ENCODE measurements at regions not wholly inside any gene's neighbourhood (a gene's known extent, or its start where the extent isn't known, plus 50 kb on each side); places are given as distances from the start of the nearest gene placed in this dataset.
"Not testable (repeated sequence)": the region's sequence is repeated elsewhere in the genome, so short reads cannot be mapped to it uniquely, and the experiment has no call there.

DNA sequence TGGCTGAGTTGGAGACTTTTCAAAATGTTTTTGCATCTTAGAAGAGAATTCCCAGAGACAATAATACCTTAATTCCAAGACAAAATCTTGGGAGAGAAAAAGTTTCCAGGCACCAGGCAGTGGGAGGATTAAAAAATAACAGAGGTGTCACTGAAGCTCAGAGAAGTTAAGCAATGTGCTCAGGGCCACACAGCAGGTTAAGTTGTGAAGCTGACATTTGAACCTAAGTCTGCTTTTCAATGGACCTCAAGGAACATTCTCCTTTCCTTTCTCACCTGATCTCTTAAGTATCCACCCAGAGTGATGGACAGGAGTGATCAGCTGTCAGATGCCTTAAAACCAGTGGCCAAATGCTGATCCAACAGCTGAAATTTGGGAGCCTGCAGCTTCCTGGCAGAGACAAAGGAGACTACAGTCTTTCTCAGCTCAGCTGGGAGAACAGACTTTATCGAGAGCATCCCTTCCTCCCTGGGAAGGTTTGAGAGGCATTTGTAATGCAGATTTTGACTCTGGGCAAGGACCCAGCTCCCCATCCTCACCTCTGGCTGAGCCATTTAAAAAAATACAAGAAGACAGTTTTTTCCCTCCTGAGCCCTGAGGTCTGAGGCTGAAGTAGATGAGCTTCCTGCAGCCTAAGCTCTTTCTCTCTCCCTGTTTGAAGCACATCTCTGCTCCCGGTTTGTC, 174.9 kb upstream of the RPH3A start:
- no peak for ATAC-seq

DNA sequence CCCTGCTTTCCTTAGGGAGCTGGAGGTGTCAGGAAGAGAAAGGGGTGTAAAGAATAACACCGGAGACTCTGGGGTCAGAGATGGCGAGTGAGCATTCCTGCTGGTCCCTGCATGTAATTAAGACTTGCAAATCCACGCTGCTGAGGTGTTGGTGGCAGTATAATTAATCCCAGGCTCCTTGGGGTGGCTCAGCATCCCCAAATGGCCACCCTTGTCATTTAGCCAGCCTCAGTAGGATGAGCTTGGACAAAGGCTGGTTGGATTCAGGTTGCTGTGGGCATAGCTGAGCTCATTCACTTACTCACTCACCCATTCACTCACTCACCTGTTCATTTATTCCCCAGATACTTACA, 174.4 kb upstream of the RPH3A start:
- ATAC-seq: no peak

DNA sequence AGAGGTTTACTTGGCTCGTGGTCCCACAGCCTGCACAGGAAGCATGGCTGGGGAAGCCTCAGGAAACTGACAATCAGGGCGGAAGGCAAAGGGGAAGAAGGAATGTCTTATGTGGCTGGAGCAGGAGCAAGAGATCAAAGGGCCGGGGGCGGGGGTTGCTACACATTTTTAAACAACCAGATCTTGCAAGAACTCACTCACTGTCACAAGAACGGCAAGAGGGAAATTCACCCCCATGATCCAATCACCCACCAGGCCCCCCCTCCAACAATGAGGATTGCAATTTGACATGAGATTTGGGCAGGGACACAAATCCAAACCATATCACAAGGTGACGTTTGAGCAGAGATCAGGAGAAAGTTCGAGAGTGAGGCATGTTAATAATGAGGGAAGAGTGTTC, 163.7 kb upstream of the RPH3A start:
- no peak for ATAC-seq

DNA sequence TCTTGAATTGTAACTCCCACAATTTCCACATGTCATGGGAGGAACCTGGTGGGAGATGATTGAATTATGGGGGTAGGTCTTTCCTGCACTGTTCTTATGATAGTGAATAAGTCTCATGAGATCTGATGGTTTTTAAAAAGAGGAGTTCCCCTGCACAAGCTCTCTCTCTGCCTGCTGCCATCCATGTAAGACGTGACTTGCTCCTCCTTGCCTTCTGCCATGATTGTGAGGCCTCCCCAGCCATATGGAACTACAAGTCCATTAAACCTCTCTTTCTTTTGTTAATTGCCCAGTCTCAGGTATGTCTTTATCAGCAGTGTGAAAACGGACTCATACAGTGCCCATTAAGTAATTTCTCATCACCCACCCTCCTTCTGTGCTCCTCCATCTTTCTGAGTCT, 159.6 kb upstream of the RPH3A start:
- ATAC-seq: not testable (repeated sequence)

DNA sequence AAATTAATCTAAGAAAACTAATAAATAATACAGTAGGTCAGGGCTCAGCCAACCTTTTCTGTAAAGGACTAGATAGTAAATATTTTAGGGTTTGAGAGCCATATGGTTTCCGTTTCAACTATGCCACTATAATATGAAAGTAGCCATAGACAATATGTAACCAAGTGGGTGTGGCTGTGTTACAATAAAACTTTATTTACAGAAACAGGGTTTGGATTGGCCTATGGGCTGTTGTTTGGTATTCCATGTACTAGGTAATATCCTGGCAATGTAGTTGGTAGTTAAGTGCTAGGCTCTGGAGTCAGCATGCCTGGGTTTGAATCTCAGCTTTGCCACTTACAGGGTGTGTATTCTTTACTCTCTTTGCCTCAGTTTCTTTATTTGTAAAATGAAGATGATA, 156.5 kb upstream of the RPH3A start:
- no peak for ATAC-seq

DNA sequence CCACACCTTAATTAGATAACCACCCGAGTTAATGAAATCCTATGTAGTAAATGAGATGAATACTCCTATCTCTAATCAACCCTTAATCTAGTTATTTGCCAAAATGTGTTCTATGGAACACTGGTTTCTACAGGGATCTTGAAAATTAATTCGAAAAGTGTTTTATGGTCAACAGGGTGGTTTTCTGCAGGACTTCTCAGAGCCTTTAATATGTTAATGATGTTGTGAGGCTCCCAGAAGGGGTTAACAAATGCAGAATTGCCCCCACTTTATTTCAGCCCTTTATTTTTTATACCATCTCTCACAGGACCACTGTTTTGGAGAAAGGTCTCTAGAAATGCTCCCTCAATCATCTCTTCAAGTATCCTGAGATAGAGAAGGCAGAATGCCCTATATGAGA, 153.1 kb upstream of the RPH3A start:
- ATAC-seq: no peak

DNA sequence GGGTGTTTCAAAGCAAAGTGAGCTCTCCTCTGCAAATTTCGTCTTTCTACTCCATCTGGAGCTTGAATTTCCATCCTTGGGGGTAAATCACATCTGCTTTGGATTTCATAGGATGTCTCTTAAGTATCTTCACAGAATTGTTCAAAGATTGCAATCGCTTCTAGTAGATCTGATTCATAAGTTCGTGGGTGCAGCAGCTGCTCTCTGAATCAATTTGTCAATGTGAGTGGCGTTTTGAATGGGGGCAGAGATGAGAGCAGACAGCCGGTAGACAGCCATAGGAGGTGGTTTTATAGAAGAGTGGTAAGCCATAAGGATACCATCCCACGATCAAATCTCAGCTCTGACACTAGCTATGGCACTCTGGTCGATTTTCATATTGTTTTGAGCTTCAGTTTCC, 146.0 kb upstream of the RPH3A start:
- ATAC-seq: no peak

DNA sequence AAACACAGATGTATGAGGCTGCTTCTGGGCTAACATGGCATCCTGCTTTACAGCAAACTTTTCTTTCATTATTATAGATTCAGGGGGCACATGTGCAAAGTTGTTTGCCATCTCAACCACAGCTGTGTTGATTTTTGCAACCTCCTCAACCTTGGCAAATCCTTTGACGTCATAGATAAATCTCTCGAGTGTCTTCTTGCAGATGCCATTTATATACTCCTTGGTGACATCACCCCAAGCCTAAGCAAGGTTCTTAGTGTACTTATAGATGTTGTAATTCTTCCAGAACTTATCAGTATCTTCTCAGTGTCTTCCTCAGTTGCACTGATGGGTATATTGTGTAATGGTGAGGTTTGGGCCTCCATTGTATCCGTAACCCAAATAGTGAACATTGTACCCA, 135.4 kb upstream of the RPH3A start:
- no peak for ATAC-seq

DNA sequence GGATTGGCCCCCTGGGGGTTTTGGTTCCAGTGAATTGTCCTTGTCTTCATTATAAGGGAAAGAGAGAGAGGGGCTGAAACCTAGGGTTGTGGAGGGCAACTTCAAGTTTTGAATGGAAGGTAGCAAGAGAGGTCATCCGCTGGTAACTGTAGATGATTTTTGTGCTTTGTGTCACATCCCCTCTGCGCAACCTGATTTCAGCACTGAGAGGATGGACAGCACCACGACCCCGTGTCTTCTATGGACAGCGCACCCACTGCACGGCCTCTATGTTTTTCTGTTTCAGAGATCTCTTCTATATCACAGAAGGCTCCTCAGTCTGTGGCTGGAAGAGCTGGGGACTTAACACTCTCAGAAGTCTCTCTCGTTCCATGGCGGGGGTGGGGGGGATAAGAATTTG, 127.0 kb upstream of the RPH3A start:
- no peak for ATAC-seq

DNA sequence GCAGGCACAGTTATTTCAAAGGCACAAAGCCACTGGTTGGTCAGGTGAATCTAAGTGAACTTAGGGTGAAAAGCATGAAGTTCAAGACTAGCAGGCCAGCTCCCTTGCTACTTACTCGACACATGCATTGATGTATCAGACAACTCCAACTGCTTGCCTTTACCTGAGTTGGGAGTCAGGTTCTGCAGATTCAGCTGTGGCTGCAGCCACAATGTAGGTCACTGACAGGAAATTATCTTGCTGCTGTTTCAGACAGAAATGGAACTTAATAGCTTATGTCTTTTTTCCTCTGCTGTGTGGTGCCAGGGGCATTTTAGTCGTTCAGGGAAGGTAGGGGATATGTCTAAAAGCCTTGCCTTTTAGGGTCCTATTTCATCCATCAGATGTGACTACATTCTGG, 125.6 kb upstream of the RPH3A start:
- ATAC-seq: peak in 1 of 2 donors; percentile 24

DNA sequence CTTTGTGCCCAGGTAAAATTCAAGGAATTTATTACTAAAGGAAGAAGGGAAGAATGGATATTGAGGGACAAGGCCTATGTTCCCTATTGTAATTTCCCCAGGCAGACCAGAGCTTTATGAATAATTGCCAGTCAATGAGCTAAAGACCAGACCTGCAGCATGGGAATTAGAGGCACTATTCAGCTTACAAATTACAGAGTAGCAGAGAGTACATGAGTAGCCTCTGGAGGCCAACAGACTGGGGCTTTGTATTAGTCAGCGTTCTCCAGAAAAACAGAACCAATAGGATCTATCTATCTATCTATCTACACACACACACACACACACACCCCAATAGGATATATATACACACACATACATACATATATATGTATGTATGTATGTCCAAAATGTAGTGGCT, 120.0 kb upstream of the RPH3A start:
- no peak for ATAC-seq

DNA sequence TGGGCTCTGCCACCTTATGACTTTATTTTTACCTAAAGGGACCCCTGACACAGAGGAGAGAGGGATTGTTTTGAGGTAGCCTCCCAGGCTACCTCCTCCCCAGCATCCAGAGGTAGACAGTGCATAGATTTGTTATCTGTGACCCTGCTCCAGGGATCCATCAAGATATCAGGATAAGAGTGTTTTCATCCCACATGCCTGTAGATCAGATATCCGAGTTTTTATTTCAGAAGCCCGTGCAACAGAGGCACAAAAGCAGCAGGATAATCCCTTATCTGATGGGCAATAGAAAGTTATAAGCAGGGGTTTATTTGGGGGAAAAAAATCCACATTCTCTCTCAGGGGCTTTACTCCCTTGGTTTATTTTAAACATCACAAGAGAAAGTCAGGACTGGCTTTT, 117.0 kb upstream of the RPH3A start:
- no peak for ATAC-seq

DNA sequence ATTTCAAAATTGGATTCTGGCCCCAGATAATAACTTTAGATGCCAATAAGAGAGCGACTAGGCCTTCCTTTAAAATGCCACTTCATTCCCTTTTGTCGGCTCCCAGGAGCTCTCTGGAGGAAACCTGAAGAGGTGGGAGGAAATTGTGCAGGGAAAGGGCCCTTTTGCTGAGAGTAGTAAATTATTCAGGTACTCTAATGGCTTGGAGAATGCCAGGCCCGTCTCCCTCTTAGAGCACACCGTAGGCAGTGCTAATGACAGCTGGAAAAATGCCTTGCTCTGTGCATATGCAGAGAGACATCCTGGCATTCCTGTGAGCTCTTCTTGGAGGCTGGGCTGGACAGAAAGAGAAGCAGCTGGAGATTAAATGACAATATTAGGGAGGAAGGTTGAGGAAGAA, 115.0 kb upstream of the RPH3A start:
- no peak for ATAC-seq

DNA sequence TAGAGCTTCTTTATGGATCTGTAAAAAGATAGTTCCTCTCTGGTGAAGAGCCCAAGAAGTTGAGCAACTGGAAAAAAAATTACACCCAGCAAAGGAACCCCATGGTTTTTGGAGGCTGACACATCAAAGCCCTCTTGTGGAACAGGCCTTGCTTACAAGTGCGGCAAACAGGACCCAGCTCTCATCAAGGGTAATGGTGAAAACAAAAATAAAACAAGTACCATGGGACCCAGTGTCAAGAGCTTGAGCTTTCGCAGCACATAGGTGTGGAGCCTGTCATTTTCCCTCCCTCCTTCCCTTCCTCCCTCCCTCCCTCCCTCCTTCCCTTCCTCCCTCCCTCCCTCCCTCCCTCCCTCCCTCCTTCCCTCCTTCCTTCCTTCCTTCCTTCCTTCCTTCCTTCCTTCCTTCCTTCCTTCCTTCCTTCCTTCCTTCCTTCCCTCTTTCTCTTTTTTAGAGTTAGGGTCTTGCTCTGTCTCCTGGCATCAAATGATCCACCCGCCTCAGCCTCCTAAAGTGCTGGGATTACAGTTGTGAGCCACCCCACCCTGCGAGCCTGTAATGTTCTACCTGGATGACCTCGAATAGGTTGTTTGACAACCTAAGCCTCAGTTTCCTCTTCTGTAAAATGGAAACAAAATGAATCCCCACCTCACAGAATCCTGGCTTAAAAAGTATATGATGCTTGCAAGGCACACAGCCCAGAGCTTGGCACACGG, 114.3 kb upstream of the RPH3A start:
- no peak for ATAC-seq

DNA sequence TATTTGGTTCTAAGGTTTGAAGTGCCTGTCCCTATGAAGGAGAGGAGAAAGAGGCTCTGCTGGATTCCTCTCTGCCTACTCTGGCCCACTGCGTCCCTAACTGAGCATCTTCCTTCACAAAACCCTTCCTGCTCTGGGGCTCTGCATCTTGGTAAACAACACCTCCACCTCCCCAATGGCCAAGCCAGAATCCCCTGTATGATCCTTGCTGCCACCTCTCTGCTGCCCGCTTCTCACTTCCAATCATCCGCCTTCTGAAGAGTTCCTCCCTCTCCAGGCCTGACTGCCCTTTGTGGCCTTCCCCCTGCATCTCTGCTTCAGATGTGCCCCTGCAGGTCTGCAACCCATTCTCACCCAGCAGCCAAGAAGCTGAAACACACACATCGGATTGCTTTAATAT, 110.6 kb upstream of the RPH3A start:
- no peak for ATAC-seq

DNA sequence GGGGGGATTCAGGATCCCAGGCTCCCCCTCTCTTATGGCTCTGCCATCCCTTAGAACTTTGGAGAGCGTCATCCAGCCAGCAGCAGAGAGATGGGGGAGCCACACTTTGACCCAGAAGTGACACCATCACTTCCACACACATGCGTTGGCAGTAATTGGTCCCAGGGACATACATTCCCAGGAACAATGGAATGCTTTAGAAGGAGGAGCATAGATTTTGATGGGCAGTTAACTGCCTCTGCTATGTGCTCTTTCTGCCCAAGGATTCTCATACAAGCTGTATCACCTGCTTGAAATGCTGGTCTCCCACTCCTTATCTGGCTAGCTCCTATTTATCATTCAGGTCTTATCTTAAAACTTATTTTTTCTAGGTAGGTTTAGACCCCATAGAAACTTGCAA, 109.0 kb upstream of the RPH3A start:
- no peak for ATAC-seq

DNA sequence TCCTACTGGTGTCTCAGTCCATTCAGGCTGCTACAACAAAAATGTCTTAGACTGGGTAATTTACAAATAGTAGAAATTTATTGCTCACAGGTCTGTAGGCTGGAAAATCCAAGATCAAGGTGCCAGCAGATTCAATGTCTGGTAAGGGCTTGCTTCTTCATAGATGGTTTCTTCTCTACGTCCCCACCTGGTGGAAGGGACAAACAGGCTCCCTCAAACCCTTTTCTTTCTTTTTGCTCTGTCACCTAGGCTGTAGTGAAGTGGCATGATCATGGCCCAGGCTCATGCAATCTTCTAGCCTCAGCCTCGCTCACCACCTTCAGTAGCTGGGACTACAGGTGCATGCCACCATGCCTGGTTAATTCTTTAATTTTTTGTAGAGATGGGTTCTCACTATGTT, 106.8 kb upstream of the RPH3A start:
- no peak for ATAC-seq

DNA sequence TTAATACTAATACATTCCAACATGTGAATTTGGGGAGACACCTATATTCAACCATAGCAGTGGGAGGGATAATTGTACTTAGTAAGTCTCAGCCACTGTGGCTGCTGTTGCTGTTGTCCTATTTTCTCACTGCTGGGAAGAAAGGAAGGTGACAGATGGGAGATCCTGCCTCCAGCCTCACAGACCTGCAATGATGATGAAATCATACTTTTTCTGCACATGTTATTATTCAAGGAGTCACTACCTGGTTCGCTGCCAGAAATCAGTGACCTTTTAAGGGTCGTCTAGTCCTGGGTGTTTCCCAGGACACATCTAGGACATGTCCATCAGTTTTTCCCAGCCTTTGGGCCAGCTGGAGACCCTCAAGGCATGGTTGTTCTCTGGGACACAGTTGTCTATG, 106.2 kb upstream of the RPH3A start:
- ATAC-seq: no peak

DNA sequence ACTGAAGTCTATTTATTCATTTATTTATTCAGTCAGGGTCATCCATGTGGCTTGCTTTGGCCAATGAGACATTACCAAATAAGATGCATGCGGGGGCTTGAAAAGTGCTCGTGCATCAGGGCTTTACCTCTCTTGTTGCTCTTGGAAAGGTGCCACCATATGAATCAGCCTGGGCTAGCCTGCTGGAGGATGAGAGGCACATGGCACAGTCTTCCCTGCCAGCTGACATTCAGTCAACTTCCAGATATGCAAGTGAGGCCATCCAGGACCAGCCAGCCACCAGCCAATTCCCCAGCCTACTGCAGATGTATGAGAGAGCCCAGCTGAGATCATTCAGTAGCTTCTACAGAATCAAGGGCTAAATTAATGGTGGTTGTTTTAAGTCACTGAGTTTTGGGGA, 105.2 kb upstream of the RPH3A start:
- ATAC-seq: no peak

DNA sequence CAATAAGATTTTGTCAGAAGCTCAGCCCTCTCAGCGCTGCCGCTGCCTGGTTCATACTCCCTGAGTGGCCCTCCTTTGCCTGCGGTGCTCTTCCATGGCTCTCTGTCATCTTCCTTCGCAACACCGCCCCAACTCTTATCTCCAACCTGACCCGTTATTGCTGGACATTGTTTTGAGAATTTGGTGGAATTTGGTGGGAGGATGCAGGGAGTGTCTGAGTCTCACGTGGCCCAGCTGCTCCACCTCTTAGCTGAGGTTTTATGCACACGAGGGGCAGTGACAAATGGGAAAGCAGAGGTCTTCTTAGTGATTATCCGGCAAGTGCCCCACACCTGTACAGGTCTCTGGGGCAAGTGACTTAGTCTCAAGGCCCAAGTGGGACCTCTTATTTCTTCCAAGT, 97.5 kb upstream of the RPH3A start:
- no peak for ATAC-seq

DNA sequence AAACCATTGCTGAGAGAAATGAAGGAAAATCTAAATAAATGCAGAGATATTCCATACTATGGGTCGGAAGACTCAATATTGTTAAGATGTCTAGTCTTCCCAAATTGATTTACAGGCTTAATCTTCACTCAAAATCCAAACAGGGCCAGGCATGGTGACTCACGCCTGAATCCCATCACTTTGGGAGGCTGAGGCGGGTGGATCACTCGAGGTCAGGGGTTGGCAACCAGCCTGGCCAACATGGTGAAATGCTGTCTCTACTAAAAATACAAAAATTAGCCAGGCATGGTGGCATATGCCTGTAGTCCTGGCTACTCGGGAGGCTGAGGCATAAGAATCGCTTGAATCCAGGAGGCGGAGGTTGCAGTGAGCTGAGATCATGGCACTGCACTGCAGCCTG, 94.1 kb upstream of the RPH3A start:
- not testable (repeated sequence) for ATAC-seq

DNA sequence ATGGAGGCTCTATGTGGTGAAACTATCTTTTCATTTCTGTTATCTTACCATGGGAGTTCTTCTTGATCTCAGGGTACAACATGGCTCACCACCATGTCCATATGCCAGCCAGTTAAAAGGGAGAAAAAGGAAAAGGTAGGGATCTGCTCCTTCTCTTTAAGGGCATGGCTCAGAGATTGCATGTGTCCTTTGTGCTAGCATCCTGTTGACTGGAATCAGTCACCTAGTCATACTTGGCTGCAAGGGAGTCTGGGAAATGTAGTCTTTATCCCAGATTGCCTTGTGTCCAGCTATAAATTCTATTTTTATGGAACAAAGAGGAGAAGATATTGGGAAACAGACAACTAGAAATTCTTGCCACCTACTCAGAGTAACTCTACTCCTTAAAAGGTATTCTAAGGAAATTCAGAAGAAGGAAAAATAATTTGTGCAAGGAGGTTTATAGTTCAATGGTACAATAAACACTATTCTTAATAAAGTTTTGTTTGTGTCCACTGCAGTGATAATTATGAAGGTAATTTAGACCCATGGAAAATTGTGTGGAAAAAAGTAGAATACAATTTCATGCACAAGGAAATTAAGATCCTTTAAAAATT, 86.4 kb upstream of the RPH3A start:
- no peak for ATAC-seq

DNA sequence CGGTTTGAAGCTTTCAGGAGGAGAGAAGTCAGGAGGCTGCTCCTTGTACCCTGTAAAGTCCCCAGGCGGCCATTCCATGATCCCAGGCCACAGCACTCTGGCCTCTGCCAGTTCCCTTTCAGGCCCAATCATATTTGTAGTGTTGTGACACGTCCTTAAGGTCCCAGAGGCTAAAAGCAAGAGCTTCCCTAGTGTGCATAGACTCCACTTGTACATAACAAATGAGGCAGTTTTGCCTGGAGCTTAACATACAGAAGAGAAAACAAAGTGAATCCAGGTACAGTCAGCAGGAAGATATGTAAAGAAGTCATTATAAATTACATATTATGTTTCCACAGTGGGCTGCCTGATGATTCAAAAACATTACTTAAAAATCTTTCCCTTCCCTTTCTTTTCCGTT, 81.1 kb upstream of the RPH3A start:
- no peak for ATAC-seq

DNA sequence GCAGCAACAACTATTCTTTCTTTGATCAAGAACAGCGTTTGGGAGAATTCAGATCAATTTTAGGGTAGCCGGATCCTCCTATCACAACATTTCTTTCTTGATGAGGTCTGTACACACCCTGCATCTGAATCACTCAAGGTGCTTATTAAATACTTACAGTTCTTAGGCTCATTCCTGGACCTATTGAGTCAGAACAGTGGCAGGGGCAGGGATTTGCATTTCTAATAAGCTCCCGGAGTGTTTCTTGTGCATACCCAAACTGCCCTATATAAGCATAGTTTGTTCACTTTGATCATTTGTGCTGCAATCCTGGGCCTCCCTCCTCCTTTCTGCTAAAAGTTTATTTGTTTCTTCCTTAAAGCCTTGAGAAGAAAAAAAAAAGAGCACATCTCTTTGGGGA, 80.5 kb upstream of the RPH3A start:
- no peak for ATAC-seq

DNA sequence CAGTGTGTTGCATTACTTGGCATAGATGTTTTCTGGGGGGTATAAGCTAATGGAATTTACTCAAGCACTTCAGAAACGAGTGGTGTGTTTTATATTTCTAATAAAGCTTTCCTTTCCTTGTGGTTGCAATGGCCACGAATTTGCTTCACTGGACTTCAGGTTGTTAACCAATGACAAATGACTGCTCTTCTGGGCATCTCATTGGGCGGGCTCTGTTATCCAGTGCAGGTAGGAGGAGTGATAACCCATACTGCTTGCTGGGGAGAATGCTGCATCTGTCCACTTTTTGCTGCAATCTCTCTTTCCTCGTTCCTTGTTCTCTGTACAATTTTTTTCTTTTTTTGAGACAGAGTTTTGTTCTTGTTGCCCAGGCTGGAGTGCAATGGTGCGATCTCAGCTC, 80.0 kb upstream of the RPH3A start:
- ATAC-seq: no peak
